Epidermal melanocyte (primary cell): ENCODE measurements at regions not wholly inside any gene's neighbourhood (a gene's known extent, or its start where the extent isn't known, plus 50 kb on each side); places are given as distances from the start of the nearest gene placed in this dataset.

Experiments
- DNase-seq: peaks from one replicate; pipeline ENCODE4 v3.0.0; 2011; ENCODE audit warnings: low spot score; ENCODE audit not compliant: insufficient read length

DNA sequence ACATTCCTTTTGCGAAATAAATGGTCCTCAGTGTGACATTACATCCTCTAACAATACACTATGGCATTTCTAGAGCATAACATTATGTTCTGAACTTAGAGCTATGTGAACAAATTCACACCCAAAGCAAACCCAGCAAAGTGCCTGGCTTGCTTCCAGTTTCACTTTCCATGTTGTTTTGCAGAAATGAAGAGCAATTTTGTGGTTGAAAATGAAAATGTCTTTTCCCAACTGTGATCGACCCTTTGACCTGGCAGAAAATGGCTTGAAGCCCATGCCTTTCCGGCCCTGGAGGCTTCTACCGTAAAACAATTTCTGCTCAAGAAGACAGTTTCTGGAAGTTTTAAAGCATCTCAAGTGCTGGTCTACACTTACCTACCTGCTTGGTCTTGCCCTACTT lies 344.7 kb upstream of the RGMB start:
- no peak for DNase-seq

DNA sequence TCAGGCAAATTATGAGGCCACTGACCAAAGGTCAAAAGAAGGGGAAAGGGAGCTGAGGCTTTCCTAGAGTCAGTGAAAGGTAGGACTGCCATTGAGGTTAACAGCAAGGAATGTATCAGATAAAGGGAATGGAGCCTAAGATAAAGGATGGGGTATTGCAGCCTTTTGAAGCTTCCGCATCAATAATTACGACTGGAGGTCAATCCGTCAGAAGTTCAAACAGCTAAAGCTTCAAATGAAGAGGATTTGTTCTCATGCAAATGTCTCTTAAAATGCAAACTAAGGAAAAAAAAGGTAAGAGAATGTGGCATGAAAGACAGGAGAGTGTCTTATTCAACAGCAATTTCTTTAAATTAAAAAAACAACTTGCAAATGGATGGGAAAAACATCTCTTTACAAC lies 341.1 kb upstream of the RGMB start:
- DNase-seq = no peak

DNA sequence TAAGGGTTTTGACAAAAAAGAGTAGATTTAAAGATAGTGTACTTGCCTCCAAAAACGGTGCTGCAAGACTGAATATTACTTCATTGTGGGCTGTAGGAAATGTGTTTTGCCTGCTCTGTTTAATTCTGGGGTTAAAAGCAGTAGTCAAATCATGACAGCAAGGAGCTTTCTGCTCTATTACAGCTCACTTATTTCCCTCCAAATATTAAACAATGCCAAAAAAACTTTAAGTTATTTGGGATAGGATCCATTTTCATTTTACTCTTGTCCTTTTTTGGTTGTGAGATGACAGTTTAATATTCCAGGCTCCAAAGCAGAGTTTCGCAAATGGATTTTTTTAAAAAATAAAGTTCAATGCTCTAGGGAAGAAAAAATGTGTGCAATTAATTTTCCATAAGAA lies 340.4 kb upstream of the RGMB start:
- no peak for DNase-seq

DNA sequence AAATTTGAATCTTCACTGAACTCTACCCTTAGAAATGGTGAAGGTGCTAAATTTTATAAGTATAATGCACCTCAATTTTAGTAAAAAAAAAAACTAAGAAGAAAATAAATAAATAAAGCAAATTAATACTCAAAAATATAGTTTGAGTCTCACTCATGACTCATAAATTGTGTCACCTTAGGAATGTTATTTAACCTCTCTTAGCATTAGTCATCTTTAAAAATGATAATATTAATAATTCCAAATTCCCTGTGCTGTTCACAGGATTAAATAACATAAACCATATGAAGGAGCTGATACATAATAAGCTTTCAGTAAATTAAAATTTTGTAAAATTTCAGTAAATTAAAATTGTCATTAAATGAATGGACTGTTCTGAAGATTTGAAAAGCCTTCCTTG lies 339.8 kb upstream of the RGMB start:
- no peak for DNase-seq

DNA sequence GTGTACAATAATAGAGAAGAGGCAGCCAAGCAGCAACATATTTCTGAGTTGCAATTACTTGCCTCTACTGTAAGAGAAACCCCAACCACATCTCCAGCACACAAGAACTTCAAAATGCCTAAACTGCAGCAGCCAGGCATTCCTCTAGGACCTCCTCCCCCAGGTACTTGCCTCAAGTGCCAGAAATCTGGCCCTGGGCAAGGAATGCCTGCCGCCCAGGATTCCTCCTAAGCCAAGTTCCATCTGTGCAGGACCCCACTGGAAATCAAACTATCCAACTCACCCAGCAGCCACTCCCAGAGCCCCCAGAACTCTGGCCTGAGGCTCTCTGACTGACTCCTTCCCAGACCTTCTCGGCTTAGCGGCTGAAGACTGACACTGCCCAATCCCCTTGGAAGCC lies 336.8 kb upstream of the RGMB start:
- no peak for DNase-seq

DNA sequence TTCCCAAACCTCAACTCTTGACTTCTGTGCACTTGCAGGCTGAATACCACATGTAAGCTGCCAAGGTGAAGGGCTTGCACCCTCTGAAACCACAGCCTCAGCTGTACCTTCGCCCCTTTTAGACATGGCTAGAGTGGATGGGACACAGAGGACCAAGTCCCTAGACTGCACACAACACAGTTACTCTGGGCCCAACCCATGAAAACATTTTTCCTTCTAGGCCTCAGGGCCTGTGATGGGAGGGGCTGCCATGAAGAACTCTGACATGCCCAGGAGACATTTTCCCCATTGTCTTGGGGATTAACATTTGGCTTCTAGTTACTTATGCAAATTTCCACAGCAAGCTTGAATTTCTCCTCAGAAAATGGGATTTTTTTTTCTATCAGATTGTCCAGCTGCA lies 331.0 kb upstream of the RGMB start:
- no peak for DNase-seq

DNA sequence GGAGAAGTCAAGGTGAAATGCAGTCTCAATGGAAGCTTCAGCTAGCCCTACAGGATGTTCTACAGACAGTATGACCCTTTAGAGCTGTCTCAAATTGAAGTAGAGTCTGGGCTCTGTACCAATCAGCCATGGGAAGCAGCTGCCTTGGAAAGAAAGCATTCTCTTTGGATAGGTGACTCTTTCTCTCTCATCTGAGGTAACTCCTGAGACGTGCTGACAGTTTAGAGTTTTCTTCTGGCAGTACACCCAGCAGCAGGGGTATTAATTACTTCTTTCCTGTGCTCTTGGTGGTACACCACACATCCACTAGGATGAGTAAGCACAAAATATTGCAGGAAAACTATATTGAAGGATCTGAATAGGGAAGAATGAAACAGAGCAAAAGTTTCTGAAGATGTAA lies 329.6 kb upstream of the RGMB start:
- no peak for DNase-seq

DNA sequence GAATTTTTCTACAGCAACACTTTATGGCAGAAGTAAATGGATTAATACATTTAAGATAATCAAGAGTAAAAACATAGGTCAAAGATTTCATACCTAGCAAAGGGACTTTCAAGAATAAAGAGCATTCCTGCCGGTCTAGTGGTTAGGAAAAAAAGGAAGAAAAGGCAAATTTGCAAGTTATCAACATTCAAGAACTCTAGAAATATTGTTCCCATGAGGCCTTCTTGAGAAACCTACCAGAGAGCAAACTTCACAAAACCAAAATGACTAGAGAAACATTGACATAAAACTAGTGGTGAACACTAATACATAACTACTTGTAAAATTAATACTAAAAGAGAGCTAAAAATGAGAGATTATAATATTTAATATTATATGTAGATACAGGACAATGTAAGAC lies 320.2 kb upstream of the RGMB start:
- no peak for DNase-seq

DNA sequence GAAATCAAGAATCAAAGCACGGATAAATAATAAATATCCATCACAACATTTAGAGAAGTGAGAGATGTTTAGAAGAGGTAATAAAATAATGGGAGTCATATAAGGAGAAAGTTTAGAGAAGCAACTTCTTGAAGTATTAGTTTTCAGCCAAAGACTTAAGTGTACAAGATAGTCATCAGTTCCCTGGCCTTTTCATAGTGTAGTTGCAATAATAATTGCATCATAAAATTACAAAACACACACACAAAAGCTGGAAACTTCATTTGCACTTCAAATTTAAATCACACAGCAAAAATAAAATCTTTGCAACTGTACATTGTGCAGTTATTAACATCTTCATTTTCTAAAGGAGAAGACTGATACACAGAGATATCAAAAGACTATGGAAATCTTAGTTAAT lies 319.1 kb upstream of the RGMB start:
- DNase-seq = no peak

DNA sequence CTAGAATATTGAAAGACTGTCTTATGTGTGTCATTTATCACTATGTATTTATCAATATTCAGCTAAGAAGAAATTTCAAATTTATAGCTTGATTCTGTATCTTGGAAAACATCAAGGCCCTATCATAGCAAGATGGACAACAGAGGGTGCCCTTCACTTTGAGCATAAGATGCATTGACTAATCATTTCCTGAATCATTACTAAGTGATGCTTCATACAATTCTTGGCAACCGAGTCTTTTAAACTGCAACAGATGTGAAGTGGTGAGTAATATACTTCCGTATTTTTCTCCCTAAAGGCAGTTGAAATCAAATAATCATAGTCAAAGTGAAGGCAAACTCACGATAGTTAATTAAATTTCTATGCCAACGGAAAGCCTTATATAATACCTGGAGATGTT lies 318.6 kb upstream of the RGMB start:
- no peak for DNase-seq

DNA sequence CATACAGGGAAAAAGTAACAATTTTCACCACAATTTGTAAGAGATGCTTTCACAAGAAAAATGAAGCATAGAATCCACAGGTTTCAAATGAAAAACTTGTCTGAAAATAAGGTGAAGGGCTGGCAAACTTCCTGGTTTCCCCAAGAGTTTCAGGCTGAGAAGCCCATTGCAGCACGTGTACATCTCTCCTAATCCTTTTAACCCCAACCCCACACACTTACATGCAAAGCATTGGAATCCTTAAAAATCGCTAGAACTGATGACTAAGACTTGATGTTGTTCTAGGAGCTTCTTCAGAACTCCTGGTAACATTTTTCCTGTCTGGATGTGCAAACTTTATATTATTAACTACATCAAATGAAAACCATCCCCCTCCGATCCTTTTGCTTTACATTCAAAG lies 317.8 kb upstream of the RGMB start:
- no peak for DNase-seq

DNA sequence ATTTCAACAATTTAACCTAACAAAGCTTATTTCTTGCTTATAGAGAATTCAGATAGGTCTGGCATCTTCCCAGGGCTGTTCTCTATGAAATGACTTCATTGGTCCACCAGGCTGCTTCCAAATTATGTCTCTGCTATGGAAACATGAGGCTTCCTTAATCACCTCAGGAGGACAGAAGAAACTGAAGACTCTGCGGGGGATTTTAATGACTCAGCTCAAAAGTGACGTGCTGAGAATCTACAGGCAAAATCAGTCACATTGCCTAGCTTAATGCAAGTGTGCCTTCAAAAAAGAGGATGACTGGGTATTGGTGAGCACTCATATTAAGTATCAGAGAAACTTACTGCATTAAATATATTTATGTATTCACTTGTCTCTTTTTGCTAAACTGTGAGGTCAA lies 315.5 kb upstream of the RGMB start:
- DNase-seq = no peak

DNA sequence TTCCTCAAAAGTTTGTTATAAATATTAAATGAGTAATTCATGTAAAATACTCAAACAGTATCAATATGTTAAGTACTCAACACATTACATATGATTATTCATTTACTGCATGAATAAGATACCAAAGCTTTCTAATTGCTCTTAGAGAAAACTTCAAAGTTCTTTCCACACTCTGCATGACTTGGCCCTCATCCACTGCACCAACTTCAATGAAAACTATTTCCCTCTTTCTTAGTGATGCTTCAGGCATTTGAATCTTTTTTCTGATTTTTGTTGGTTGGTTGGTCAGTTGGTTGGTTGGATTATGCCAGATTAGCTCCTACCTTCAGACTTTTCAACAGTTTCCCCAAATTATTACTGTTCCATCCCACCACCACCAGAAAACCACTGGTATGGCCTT lies 314.7 kb upstream of the RGMB start:
- no peak for DNase-seq

DNA sequence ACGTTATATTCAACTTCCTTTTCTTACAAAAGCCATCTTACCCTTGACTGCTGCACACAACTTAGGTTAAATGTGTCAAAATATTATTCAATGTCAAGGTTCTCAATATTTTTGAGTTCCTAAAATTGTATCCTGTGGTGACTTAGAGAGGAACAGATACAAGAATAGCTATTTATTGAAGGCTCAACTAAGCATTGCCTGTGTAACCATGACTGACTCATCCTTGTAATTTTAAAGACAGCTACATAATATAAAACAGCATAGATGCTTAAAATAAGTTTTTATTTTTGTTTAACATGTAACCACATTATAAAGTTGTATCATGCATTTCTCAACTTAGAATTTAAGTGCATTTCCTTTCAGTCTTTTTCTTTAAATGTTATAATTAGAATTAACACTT lies 312.9 kb upstream of the RGMB start:
- no peak for DNase-seq

DNA sequence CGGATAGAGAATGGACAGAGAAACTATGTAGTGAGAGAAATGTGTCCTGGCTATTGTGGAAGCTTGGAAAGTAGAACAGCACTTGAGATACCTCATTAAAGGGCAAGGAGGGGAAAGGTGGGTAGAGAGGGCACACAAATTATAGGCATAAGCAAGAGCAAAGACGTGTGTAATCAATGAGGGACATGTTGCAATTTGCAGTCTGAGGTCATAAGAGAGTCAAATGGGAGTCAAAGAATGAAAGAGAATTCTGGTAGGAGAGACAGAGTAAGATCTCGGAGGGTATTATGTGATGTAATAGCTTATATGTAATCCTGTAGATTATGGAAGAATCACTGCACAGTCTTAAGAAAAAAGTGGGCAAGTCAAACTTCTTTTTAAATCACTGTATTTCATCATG lies 312.0 kb upstream of the RGMB start:
- DNase-seq = no peak

DNA sequence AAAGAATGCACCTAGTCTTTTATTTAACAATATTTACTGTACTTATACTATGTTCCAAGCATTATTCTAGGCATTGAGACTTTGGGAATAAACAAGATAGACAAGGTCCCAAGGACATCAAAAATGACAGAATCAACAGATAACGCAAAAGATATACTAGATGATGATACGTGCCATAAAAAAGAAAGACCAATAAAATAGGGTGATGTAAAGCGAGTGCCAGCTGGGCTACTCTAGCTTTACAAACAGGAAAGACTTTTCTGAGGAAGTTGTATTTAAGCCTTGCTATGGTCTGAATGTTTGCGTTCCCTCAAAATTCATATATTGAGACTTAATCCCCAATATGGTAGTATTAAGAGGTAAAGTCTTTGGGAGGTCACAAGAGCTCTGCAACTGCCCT lies 310.2 kb upstream of the RGMB start:
- no peak for DNase-seq

DNA sequence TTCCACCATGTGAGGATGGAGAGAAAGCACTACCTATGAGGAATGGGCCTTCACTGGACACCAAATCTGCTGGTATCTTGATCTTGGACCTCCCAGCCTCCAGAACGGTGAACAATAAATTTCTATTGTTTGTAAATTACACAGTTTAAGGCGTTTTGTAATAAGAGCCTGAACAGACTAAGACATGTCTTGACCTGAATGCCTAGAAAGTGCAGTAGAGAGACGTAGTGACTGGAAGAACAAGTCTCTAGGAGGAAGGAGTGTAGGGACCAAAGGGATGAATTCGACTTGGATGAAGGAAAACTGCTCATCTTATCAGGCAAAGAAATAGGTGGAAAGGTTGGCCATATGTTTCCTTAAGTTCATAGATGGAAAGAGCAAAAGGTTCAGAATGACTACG lies 309.8 kb upstream of the RGMB start:
- DNase-seq = no peak

DNA sequence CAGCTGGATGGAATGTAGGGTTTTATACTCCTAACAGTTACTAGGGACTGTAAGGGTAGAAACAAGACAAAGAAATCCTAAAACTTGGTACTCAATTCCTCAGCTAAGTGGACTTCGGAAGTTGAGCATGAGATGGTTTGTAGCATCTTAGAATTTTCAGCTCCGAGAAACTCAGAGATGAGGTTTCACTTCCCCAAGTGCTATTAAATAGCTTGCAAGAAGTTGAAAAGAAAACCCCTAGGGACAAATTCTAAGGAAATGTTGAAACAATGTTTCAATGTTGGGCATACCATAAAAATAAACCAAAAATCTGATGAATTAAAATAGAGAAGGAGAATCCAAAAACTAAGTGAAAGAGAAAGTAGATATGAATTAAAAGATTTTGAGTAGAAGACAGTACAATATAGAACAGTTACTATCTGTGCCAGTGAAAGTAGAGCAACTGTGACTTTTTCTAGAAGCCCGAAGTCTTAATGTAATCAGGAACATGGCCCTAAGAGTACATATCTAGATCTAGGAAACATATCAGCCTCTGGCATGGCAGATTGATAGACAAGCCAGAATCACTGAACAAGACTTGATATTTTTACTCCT lies 308.6 kb upstream of the RGMB start:
- no peak for DNase-seq

DNA sequence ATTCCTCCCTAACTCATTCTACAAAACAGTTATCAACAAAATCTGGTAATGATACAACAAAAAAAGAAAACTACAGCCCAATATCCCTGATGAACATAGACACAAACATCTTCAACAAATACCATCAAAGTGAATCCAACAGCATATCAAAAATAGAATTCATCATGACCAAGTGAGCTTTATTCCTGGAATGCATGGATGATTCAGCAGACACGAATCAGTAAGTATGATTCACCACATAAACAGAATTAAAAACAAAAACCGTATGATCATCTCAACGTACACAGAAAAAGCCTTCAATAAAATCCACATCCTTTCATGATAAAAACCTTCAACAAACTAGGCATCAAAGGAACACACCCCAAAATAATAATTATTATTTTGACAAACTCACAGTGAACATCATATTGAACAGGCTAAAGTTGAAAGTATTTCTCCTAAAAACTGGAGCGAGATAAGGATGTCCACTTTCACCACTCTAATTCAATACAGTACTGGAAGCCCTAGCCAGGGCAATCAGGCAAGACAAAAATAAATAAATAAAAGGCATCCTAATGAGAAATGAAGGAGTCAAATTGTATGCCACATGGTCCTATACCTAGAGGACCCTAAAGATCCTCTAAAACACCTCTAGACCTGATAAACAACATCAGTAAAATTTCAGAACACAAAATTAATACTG lies 305.1 kb upstream of the RGMB start:
- no peak for DNase-seq

DNA sequence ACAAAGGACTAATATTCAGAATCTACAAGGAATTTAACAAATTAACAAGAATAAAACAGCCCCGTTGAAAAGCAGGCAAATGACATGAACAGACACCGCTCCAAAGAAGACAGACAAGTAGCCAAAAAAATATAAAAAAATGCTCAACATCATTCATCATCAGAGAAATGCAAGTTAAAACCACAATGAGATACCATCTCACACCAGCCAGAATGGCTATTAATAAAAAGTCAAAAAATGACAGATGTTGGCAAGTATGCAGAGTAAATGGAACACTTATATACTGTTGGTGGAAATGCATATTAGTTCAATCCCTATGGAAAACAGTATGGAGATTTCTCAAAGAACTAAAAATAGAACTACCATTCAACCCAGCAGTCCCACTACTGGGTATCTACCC lies 302.7 kb upstream of the RGMB start:
- no peak for DNase-seq

DNA sequence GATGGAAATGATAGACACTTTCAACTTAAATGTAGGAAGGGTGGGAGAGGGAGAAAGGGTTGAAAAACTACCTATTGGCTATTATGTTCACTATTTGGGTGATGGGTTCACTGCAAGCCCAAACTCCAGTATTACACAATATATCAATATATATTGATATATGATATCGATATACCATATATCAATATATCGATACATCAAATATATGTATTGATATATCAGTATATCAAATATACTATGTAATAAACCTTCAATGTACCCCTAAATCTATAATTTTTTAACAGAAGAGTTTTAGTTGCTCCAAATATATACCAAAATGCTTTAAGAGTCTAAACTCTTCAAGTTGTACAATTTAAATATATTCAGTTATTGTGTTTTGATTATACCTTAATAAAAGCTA lies 302.0 kb upstream of the RGMB start:
- DNase-seq = no peak

DNA sequence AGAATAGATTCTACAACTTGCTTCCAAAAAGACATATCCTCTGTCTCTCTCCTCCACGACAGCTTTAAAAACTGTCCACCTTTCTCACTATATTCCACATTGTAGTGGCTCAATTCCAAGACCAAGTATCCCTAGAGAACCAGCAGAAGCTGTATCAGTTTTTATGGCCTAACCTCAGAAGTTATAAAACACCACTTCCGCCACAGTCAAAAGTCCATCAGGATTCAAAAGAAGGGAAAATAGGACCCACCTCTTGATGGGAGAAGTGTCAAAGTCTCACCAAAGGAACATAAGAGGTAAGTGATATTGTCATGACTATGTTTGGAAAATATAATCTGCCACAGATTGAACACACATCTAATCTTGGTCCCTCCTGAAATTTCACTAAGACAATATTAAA lies 299.2 kb upstream of the RGMB start:
- no peak for DNase-seq

DNA sequence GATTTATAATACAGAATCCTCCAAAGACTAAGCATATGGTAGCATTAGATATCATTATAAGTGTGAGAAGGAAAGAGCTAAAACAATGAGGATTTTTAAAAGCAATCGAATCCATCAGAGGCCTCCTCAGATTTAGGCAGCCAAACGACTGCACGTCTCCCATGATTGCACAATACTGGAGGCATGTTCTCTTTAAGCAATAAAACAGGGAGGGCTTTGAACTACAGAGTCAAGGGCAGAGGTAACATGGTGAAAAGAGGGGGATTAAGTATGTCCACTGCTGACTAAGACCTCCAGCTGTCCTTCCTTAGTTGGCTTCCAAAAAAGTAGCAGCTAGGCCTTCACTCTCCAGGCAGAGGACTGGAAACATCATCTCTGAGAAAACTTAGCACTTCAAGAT lies 298.7 kb upstream of the RGMB start:
- no peak for DNase-seq
